ENCODE measurements at regions not wholly inside any gene's neighbourhood (a gene's known extent, or its start where the extent isn't known, plus 50 kb on each side); places are given as distances from the start of the nearest gene placed in this dataset.

DNA sequence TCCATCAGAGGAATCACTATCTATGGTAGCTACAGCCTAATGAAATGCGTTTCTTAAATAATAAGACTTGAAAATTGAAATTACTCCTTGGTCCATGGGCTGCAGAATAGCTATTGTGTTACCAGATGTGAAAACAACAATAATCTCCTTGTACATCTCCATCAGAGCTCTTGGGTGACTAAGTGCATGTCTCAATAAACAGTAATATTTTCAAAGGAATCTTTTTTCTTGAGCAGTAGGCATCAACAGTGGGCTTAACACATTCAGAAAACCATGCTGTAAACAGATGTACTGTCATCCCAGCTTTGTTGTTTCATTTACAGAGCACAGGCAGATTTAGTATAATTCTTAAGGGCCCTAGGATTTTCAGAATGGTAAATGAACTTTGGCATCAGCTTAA lies 67.3 kb downstream of the GLUD2 start:
- WGBS (ENCODE audit: missing lambda C conversion rate): 0% methylated on average over 1 of the region's 1 CpG
- ATAC-seq (no peak), FAIRE-seq (no peak), DNase-seq (ENCODE audit: low read depth in 1 of 2, low spot score in 1 of 2) (no peak)
- no peak overlapping the region for H3K4me2 ChIP-seq
- CTCF ChIA-PET: interaction anchor here (0.6 kb wide), 1 partner anchor 10 kb away, joined by 3 read pairs; no protein-coding TSS in a partner anchor
- H3K27ac ChIP-seq: no peak overlapping the region
- no peaks in the 10 kb centered on the region for H3K9me3 ChIP-seq
- TF ChIP-seq NPAS2 (CRISPR knock-in tag; IDR thresholded peaks at IDR 0.05; ENCODE audit: borderline replicate concordance): no peak
- TF ChIP-seq, protein P1, sequence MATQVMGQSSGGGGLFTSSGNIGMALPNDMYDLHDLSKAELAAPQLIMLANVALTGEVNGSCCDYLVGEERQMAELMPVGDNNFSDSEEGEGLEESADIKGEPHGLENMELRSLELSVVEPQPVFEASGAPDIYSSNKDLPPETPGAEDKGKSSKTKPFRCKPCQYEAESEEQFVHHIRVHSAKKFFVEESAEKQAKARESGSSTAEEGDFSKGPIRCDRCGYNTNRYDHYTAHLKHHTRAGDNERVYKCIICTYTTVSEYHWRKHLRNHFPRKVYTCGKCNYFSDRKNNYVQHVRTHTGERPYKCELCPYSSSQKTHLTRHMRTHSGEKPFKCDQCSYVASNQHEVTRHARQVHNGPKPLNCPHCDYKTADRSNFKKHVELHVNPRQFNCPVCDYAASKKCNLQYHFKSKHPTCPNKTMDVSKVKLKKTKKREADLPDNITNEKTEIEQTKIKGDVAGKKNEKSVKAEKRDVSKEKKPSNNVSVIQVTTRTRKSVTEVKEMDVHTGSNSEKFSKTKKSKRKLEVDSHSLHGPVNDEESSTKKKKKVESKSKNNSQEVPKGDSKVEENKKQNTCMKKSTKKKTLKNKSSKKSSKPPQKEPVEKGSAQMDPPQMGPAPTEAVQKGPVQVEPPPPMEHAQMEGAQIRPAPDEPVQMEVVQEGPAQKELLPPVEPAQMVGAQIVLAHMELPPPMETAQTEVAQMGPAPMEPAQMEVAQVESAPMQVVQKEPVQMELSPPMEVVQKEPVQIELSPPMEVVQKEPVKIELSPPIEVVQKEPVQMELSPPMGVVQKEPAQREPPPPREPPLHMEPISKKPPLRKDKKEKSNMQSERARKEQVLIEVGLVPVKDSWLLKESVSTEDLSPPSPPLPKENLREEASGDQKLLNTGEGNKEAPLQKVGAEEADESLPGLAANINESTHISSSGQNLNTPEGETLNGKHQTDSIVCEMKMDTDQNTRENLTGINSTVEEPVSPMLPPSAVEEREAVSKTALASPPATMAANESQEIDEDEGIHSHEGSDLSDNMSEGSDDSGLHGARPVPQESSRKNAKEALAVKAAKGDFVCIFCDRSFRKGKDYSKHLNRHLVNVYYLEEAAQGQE (IDR thresholded peaks at IDR 0.05): no peak
- no peaks in the 10 kb centered on the region for H3K4me1 ChIP-seq
- H3K4me3 ChIP-seq: no peak overlapping the region
- POLR2A ChIA-PET: no interaction called here

DNA sequence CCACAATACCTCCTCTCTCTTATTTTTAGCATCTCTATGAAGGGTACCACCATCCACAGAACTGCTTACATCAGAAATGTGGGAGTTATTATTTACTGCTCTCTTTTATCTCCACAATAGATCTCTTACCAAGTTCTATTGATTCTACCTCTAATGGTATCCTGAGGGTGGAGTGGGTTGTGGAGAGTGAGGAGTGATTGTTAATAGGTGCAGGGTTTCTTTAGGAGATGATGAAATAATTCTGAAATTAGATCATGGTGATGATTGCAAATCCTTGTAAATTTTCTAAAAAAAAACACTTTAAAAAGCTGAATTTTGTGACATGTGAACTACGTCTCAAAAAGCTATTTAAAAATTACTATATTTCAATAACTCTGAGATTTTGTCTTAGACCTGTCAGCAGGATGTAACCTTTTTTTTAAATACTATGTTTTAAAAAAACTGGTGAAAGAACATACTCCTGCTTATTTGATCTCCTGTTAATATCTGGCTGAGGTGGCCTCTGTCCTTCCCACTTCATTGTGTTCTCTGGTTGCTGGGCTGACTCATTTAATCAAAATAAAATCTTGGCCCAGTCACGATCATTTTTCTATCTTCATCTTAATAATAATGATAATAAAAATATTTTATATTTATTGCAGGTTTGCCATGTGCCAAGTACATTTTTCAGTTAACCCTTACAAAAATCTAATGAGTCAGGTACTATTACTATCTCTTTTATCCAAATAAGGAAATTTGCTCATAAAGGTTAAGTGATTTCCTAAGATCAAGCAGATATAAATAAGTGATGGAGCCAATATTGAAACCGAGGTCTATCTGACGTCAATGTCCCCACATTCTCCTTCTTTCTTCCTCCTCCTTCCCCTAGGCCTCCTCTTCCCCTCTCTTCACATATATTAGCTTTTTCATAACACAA lies 73.5 kb downstream of the GLUD2 start:
- DNase-seq (ENCODE audit: low read depth in 1 of 2, low spot score in 1 of 2) (no peak), ATAC-seq (no peak), FAIRE-seq (no peak)
- Histone ChIP-seq H3K4me2 (no peak overlapping the region), H3K4me1 (no peaks in the 10 kb centered on the region), H3K27ac (no peak overlapping the region), H3K9me3 (no peaks in the 10 kb centered on the region), H3K4me3 (no peak overlapping the region)
- 37% methylated on average over 4 of the region's 4 CpGs for WGBS (ENCODE audit: missing lambda C conversion rate)
- TF ChIP-seq RCOR1 (IDR thresholded peaks at IDR 0.05; ENCODE audit: low read depth, low read length) (no peak), ZSCAN20 (CRISPR knock-in tag; IDR thresholded peaks at IDR 0.05) (no peak), NFE2L2 (conservative IDR thresholded peaks at IDR 0.05; ENCODE audit: low read length) (no peak), CEBPB (IDR thresholded peaks at IDR 0.05) (no peak), FOSB (CRISPR knock-in tag; IDR thresholded peaks at IDR 0.05) (no peak), ZFP36 (IDR thresholded peaks at IDR 0.05; ENCODE audit: borderline replicate concordance, partially characterized antibody) (no peak), NR3C1 (IDR thresholded peaks at IDR 0.05) (no peak)
- TF ChIP-seq, protein P2, sequence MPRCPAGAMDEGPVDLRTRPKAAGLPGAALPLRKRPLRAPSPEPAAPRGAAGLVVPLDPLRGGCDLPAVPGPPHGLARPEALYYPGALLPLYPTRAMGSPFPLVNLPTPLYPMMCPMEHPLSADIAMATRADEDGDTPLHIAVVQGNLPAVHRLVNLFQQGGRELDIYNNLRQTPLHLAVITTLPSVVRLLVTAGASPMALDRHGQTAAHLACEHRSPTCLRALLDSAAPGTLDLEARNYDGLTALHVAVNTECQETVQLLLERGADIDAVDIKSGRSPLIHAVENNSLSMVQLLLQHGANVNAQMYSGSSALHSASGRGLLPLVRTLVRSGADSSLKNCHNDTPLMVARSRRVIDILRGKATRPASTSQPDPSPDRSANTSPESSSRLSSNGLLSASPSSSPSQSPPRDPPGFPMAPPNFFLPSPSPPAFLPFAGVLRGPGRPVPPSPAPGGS (IDR thresholded peaks at IDR 0.05): no peak
- TF ChIP-seq, protein P3, sequence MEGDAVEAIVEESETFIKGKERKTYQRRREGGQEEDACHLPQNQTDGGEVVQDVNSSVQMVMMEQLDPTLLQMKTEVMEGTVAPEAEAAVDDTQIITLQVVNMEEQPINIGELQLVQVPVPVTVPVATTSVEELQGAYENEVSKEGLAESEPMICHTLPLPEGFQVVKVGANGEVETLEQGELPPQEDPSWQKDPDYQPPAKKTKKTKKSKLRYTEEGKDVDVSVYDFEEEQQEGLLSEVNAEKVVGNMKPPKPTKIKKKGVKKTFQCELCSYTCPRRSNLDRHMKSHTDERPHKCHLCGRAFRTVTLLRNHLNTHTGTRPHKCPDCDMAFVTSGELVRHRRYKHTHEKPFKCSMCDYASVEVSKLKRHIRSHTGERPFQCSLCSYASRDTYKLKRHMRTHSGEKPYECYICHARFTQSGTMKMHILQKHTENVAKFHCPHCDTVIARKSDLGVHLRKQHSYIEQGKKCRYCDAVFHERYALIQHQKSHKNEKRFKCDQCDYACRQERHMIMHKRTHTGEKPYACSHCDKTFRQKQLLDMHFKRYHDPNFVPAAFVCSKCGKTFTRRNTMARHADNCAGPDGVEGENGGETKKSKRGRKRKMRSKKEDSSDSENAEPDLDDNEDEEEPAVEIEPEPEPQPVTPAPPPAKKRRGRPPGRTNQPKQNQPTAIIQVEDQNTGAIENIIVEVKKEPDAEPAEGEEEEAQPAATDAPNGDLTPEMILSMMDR (IDR thresholded peaks at IDR 0.05): no peak
- TF ChIP-seq, protein P4, sequence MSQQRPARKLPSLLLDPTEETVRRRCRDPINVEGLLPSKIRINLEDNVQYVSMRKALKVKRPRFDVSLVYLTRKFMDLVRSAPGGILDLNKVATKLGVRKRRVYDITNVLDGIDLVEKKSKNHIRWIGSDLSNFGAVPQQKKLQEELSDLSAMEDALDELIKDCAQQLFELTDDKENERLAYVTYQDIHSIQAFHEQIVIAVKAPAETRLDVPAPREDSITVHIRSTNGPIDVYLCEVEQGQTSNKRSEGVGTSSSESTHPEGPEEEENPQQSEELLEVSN (IDR thresholded peaks at IDR 0.05; ENCODE audit: borderline replicate concordance, low read depth): no peak
- ChIA-PET POLR2A (no interaction called here), CTCF (no interaction called here)

DNA sequence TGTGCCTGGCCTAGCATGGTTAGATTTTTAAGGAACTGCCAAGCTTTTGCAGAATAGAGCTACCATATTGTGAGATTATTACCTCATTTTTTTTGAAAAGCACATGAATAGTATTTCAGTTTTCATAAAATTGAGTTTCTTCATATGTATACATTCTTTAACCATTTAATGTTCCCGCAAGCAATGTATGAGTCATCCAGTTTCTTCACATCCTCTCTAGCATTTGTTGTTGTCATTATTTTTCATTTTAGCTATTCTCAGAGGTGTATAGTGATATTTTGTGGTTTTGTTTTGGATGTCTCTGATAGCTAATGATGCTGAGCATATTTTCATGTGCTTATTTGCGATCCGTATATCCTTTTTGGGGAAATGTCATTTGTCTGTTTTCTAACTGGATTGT lies 74.9 kb downstream of the GLUD2 start:
- CTCF ChIA-PET: no interaction called here
- TF ChIP-seq TFCP2L1 (CRISPR knock-in tag; IDR thresholded peaks at IDR 0.05) (no peak), FOXS1 (CRISPR knock-in tag; IDR thresholded peaks at IDR 0.05) (no peak), NPAS2 (CRISPR knock-in tag; IDR thresholded peaks at IDR 0.05; ENCODE audit: borderline replicate concordance) (no peak), FOSL2 (IDR thresholded peaks at IDR 0.05) (no peak), FOSL2 (CRISPR knock-in tag; IDR thresholded peaks at IDR 0.05) (peak; percentile 24; the same call in 1 of the 2 replicates), CHD4 (IDR thresholded peaks at IDR 0.05; ENCODE audit: borderline replicate concordance) (no peak), RAD21 (conservative IDR thresholded peaks at IDR 0.05 in 1 of 2, IDR thresholded peaks at IDR 0.05 in 1 of 2) (no peak), KDM1A (IDR thresholded peaks at IDR 0.05; ENCODE audit: low read depth) (no peak)

More for the DNA sequence above, 74.9 kb downstream of the GLUD2 start:
- no peak overlapping the region for H3K4me3 ChIP-seq
- no peak overlapping the region for H3K27ac ChIP-seq
- POLR2A ChIA-PET: no interaction called here
- H3K9me3 ChIP-seq: no peaks in the 10 kb centered on the region
- WGBS (ENCODE audit: missing lambda C conversion rate): 93% methylated on average over 3 of the region's 3 CpGs
- no peak overlapping the region for H3K4me2 ChIP-seq
- no peak for DNase-seq (ENCODE audit: low read depth in 1 of 2, low spot score in 1 of 2)
- H3K4me1 ChIP-seq: no peaks in the 10 kb centered on the region
- ATAC-seq: no peak
- FAIRE-seq: no peak
